HG03354 (cell line): ENCODE measurements at regions not wholly inside any gene's neighbourhood (a gene's known extent, or its start where the extent isn't known, plus 50 kb on each side); places are given as distances from the start of the nearest gene placed in this dataset.

Experiments
- ATAC-seq: cut with Tn5 transposase; IDR thresholded peaks from one replicate; pipeline ENCODE4 v1.9.1; 2021; ENCODE audit warnings: mild to moderate bottlenecking; ENCODE audit not compliant: unreplicated experiment, poor library complexity, severe bottlenecking

- ATAC-seq: no peak
Observed at GRCh38 chr16:63742150-63742549, 1379.7 kb downstream of the CDH11 start.

- no peak for ATAC-seq
Observed at GRCh38 chr16:63737633-63738032, 1384.2 kb downstream of the CDH11 start.

- no peak for ATAC-seq
Observed at GRCh38 chr16:63735456-63735855, 1386.4 kb downstream of the CDH11 start.

GRCh38 chr16:63720848-63721247 is 1401.0 kb downstream of the CDH11 start:
- ATAC-seq: no peak

- ATAC-seq: no peak
Observed at GRCh38 chr16:63719926-63720325, 1401.9 kb downstream of the CDH11 start.

- no peak for ATAC-seq
Observed at GRCh38 chr16:63717806-63718205, 1404.1 kb downstream of the CDH11 start.

- no peak for ATAC-seq
Observed at GRCh38 chr16:63714876-63715275, 1407.0 kb downstream of the CDH11 start.

- no peak for ATAC-seq
Observed at GRCh38 chr16:63712725-63713124, 1409.1 kb downstream of the CDH11 start.

- ATAC-seq: no peak
Observed at GRCh38 chr16:63703612-63704011, 1418.3 kb downstream of the CDH11 start.

GRCh38 chr16:63702981-63703590 is 1418.8 kb downstream of the CDH11 start:
- no peak for ATAC-seq

- ATAC-seq: no peak
Observed at GRCh38 chr16:63697736-63698135, 1424.1 kb downstream of the CDH11 start.

- no peak for ATAC-seq
Observed at GRCh38 chr16:63695347-63695746, 1426.5 kb downstream of the CDH11 start.

- ATAC-seq: no peak
Observed at GRCh38 chr16:63690961-63691360, 1430.9 kb downstream of the CDH11 start.

- no peak for ATAC-seq
Observed at GRCh38 chr16:63690267-63690666, 1431.6 kb downstream of the CDH11 start.

- no peak for ATAC-seq
Observed at GRCh38 chr16:63689068-63689467, 1432.8 kb downstream of the CDH11 start.

GRCh38 chr16:63684149-63685101 is 1437.4 kb downstream of the CDH11 start:
- no peak for ATAC-seq

- no peak for ATAC-seq
Observed at GRCh38 chr16:63682844-63683243, 1439.0 kb downstream of the CDH11 start.

- no peak for ATAC-seq
Observed at GRCh38 chr16:63672493-63672892, 1449.4 kb downstream of the CDH11 start.

- ATAC-seq: no peak
Observed at GRCh38 chr16:63663155-63663554, 1458.7 kb downstream of the CDH11 start.

- no peak for ATAC-seq
Observed at GRCh38 chr16:63655846-63656245, 1466.0 kb downstream of the CDH11 start.
